HG03565 (cell line): ENCODE measurements at regions not wholly inside any gene's neighbourhood (a gene's known extent, or its start where the extent isn't known, plus 50 kb on each side); places are given as distances from the start of the nearest gene placed in this dataset.

ENCODE experiments used
- ATAC-seq: cut with Tn5 transposase; IDR thresholded peaks from one replicate; pipeline ENCODE4 v1.9.1; 2021; ENCODE audit warnings: mild to moderate bottlenecking, moderate library complexity; ENCODE audit not compliant: unreplicated experiment

DNA sequence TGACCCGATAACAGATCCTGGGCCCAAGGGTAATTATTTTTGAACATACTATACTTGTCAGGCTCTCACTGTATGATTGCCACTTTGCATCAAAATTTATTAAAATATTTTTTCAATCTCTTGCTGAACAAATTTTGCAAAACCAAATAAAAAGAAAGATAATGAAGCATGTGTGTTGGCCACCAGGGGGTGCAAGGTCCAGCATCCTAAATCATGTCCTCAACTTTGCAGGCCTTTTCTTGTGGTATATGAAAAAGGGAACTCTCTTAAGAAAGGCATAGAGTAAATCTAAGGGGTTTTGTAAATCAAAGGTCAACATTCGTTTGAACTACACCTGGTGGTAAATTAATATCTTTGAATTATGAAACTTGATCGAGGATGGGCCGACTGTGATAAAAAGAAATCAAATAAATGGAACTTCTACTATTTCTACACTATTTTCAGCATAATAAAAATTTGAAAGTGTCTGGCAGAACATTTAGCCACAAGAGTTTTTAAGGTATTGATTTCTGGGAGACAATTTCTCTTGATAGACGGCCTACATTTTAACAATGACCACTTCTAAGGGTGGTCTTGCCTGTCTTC lies 676.5 kb downstream of the DMRTA1 start:
- no peak for ATAC-seq

DNA sequence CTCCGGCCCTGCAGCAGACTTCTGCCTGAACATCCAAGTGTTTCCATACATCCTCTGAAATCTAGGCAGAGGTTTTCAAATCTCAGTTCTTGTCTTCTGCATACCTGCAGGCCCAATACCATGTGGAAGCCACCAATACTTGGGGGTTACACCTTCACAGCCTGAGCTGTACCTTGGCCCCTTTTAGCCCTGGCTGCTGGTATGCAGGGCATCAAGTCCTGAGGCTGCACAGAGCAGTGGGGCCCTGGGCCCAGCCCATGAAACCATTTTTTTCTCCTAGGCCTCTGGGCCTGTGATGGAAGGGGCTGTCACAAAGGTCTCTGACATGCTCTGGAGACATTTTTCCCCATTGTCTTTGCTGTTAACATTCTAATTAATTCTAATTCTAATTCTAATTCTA lies 680.6 kb downstream of the ELAVL2 start:
- no peak for ATAC-seq

DNA sequence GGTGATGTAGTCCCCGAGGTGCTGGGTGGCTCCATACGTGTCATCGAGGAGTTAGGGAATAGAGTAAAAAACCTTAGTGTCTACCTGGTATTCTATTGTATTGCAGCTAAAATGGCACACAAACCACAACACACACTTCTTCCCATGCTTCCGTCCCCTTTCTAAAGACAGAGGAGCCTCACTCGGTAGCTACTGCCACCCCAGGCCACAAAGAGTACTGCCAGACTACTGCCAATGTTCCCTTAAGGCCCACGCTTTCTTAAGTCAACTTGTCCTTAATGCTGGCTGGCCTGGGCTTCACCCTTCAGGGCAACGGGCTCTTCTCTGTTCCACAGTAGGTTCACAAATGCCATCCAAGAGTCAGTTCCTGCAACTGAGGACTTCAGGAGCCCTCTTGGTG lies 673.0 kb downstream of the ELAVL2 start:
- no peak for ATAC-seq

DNA sequence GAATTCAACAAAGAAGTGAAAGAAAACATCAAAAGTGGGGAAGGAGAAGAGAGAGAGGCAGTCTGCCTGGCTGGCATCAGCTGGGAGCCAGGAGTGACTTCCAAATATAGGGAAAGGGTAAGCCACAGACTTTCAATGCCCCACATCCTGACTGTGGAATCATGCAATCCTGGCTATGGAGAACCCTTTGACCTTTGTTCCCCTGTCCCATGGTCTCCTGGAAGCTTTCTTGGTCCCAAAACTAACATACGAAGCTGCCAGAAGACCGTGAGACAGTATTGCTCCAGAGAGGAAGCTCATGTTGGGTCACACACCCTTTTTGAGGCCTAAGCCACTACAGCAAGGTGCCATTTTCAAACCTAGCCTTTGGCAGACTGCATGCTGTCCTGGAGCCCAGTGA lies 665.5 kb downstream of the ELAVL2 start:
- ATAC-seq: no peak

DNA sequence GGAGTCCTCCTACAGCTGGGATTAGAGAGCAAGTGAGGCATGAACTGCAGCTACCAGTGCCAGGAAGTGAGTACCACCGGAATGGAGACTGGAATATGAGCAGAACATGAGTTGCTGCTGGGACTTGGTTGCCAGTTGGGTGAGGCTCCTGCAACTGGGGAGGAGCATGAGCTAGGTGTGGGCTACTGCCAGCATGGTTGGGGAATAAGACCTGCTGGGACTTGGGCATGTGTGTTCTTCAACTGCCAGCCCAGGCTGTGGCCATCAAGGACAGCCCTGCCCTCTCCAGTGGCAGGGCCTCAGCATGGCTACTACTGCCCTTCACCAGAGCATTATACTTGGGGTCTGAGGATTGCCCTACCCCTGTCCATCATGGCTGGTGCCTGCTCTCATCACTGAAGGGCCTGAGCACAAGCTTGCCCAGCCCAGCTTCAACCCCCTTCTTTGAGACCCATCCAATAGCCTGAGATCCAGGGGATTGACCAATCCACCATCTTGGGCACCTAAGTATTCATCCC lies 665.0 kb downstream of the ELAVL2 start:
- no peak for ATAC-seq

DNA sequence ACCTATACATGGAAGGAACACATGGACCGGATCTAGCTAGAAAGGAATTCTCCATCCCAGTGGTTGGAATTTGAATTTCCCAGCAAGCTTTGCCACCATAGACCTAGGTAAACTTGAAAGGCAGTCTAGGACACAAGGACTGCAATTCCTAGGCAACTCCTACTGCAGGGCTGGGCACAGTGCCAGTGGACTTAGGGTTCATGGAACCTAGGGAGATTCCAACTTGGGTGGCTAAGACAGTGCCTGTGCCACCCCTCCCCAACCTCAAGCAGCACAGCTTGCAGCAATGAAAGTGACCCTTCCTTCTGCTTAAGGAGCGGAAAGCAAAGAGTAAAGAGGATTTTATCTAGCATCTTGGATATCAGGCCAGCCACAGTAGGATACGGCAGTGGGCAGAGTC lies 663.3 kb downstream of the ELAVL2 start:
- no peak for ATAC-seq

DNA sequence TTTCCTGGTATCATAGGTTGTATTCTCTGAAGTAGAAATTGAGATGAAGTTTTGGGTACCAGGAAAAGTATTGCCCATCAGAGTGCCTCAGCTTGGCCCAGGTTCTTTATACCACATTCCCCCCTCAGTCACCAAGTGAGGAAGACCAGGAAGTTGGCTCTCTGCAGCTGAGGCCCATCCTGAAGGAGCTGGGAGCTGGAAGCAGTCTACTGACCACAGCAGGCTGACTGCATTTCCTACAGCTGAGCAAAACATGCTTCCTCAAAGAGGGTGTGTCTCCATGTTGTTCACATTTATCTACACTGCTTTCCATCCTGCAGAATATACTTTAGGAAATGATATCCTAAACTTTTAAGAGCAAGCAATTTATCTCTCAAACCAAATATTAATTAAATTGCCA lies 654.6 kb downstream of the ELAVL2 start:
- ATAC-seq: no peak

DNA sequence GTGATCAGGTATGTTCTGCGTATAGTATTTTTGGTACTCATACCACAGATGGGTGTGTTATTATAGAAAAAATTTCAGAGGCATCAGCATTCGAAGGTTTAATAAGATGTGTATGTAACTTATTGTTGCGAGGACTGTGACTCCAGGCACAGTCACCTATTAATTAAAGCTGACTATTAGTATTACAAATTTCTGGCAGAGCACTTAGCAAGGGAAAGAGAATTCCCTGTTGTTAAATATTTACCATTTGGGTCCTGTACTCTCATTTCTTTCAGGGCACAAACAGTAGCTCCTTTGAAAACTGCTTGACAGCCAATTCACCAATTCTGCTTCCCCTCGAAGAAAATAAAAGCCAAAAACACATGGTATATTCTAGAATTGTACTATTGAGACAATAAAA lies 653.8 kb downstream of the ELAVL2 start:
- no peak for ATAC-seq

DNA sequence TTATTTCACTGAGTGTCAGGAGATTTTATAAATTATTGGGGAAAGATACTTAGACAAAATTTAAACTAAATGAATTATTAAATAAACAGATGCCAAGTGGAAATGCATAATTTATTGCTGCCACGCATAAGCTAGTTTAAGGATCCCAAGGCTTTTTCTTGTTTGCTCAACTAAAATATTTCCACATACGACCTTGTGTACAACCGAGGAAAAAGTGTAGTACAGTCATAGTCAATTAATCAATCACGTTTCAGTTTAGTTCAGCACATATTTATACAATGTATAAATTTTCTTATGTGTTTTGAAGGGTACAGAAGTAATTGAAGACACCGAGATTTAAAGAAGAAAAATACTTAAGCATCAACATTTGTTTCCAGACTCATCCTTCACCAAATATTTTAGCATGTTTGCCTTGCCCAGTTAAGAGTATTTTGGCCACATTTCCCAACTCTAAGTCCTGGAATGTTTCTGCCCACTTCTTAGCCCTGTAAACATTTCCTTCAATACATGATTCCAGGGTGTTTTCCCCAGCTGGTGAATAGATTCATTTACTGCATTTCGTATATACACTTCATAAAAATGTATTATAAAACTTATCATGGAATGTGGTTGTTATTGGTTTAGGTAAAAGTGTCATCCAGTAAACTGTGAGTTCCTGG lies 652.9 kb downstream of the ELAVL2 start:
- ATAC-seq: no peak

DNA sequence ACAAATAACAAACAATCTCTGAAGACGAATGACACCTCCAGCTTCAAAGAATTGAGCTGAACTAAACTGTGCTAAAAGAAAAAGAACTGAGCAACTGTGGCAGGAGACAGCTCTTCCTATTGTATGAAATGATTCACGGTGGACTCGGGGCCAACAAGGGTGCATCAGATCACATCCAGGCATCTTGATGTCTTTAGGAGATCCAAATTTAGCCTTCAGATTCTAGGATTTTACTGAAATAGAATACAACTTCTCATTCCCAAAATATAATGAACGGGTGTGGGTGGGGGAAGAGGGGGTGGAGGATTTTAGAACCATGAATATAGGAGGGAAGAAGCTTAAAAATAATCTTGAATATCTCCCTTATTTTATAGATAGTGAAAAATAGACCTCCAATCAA lies 631.8 kb downstream of the ELAVL2 start:
- ATAC-seq: no peak

DNA sequence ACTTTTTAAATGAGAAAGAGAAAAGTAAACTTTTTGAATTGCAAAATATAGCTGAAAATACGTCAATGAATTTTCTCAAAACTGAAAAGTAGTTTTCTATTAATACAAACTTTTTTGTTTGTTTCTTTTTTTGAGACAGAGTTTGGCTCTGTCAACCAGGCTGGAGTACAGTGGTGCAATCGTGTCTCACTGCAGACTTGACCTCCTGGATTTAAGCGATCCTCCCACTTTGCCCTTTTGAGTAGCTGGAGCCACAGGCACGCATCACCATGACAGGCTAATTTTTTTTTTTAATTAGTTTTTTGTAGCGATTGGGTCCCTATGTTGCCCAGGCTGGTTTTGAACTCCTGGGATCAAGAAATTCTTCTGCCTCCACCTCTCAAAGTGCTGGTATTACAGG lies 610.4 kb downstream of the ELAVL2 start:
- ATAC-seq: no peak

DNA sequence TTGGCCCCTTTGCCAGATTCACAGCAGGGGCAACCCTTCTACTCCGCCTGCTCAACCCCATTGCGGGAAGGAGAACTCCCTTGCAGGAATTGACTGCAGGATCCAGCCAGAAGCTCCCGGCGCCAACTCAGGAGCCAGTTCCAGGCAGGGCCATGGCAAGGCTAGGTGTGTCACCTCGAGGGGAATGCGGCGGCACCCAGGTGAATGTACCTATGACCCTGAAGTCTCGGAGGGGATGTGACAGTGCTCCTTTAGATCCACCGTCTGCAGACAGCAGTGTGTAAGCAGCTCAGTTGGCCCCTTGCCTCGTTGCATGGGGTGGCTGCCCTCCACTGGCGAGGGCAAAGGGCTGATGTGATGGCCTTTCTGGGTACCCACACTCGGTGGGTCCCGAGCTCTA lies 606.6 kb downstream of the ELAVL2 start:
- no peak for ATAC-seq

DNA sequence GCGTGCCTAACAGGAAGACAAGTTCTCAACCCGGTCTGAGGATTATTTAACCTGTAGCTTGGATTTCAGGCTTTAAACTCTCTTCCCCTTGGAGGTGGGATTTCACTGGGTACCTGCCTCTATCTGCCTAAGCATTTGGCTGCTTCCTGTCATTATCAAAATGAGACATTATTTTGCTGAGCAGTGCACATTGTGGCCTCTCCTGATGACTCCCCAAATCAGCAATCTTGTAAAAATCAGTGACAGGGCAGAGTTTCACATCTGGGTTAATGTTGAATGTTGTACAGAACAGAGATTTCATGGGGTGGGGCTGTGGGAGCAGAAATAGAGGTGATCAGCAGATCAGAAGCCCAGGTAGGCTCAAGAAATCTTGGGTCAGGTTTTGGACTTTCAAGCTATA lies 605.9 kb downstream of the ELAVL2 start:
- ATAC-seq: no peak

DNA sequence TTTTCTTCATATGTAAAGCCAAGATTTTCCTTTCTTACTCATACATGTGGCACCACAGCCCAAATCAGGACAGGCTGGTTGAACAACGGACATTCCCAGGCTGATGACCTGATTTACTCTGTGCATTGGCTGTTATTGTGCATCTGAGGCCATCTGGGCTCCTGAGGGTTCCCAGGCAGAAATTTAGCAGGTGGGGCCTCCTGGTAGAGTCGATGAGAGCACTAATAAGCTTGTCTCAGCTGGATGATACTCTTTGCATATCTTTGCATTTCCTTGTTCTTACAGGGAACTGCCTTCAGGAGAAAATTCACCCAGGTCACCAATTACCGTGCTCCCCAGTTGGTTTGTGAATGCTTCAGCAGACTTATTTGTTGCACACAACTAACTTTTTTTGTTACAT lies 605.1 kb downstream of the ELAVL2 start:
- no peak for ATAC-seq

DNA sequence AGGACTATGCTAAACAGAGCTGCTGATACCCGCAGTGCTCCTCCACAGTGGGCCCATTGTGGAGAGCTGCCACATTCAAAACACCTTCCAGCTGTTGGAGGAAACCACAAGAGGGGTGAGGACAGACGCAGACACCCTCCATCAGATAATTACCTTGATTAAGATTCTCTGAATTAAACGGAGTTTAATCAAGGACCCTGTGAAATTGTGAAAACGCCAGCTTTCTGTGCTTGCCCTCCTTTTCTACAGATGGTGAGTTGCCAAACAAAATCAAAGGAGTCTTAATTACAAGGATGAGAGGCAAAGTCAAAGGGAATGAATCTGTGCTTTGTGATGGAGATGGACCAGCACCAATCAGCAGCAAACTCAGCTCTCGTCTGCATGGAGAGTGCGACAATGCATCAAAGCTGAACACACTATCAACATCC lies 596.1 kb downstream of the ELAVL2 start:
- no peak for ATAC-seq

DNA sequence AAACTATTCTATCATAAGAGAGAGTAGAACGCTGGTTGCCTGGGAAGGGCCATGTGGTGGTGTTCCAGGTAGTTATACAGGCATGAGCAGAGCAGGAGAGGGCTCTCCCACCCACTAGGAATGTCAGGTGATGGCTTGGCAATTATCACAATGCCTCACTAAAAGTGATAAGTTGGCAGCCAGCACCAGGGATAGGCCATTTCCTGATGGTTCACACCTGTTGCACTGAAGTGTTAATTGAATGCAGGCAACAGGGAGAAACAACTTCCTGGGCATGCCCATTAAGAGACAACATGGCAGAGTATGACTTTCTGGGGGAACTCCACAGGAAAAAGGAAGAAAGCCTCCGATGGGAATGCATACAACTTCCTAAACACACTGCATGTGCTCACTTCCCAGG lies 593.2 kb downstream of the ELAVL2 start:
- no peak for ATAC-seq

DNA sequence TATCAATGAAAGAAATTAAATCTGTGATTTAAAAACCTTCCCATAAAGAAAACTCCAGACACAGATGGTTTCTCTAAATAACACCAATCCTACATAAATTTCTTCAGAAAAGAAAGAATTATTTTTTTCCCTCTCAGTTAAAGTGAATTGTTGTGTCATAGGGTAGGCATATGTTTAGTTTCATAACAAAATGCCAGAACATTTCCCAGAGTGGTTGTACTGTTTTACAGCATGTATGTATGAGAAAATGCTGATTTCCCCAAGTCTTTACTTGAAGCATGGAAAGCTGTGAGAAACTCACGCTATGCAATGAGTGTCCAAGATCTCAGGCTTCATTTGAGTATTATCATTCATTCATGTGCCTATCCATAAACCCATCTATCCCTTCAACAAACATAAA lies 582.5 kb downstream of the ELAVL2 start:
- no peak for ATAC-seq

DNA sequence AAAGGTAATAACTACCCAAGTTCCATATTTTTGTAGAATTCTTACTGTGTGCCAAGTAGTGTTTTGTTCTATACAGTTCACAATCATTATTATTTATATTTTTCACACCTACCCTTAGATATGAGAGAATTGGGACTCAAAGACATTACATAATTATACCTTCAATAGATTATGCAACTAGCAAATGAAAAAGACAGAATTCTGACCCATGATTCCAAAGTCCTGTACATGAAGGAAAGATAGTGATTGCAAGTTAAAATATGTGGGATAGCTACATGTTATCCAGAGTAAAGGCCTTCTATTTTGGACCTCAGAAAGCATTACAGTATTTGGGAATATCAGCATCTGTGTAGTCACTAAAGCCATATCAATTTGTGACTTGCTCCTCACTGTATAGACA lies 581.0 kb downstream of the ELAVL2 start:
- ATAC-seq: no peak

DNA sequence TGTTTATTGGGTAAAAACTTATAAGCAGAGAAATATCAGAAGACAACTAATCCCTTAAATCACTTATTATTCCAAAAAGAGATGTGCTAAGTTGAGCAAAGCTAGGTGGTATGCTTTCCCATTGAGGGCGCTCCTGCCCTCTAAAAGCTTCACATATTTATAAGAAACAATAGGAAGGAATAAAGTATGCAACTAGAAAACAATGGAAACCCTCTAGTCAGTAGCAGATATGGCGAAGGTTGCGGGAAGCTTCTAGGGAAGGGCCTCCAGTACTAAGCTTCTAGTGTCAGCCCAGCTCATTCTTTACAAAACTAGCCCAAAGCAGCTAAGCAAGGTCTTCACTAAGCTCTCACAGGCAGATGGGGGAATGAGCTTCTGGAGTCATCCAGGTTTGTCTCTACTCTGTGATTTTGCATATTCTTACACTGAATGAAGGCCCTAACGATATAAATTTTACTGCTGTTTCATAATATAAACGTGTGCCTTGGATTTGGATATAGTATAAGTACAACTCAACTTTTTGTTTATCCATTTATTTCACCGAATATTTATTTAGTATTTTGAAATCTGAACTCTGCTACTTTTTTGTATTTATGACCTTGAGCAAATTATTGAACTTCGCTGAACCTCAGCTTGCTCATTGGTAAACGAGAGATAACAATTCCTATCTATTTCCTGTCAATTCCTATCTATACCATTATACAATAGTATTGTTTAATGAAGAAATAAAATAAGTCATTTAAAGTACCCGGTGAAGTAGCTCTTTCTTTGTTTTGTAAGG lies 571.4 kb downstream of the ELAVL2 start:
- ATAC-seq: no peak

DNA sequence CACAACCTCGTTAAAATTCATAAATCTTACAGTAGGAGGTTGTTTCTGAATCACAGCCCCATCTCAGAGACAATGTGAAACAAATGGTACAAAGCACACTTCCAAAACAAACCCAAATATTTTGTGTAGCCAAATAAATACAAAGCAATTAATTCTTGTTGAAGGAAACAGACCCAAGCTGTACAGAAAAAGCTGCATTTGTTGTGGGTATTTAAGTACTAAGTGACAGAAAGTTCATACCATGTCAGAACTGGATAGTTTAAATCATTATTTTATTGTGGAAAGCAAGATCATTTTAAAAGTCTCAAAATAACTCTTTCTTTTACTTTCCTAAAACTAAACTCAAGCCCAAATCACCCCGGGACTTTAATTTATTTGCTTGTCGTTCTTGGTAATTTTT lies 570.7 kb downstream of the ELAVL2 start:
- ATAC-seq: no peak

DNA sequence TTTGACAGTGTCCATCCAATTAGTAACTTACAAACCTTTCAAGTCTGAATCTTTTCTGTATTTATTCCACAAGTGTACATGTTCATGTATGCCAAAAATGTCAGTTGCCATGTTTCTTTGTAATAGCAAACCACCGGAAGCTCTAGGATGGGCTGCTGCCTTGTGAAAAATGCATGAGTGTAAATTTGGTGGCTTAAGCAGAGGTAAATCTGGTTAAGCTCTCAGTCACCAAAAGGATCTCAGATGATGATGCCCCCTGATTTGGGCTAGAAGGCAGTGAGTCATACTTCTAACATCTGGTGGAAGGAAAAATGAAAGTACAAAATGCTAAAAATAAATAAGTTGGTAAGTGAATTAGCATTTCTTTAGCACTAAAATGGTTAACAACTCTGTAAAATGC lies 567.5 kb downstream of the ELAVL2 start:
- no peak for ATAC-seq

DNA sequence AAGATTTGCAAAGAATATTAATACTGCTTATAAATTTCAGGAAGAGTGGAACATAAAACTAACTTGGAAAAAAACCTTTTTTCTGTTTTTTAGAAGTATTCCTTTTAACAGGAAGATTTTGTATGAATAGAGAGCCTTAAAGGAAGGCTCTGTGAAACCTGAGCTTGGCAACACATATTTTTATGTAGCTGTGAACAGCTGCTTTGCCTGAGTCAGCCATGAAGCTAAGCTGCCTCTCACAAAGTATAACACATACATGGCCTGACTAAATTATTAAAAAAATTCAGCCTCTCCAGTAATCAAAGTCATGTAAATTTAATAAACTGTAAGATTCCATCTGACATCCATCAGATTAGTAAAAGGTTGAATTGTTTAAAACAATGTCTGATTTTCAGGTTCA lies 547.5 kb downstream of the ELAVL2 start:
- no peak for ATAC-seq
